Astrocyte of the spinal cord (primary cell): ENCODE measurements at regions not wholly inside any gene's neighbourhood (a gene's known extent, or its start where the extent isn't known, plus 50 kb on each side); places are given as distances from the start of the nearest gene placed in this dataset.
"Not testable (repeated sequence)": the region's sequence is repeated elsewhere in the genome, so short reads cannot be mapped to it uniquely, and the experiment has no call there.

Experiments
- DNase-seq: peaks from one replicate; pipeline ENCODE4 v3.0.0; 2011; ENCODE audit warnings: low read depth, low spot score
- H3K4me3 ChIP-seq: 2 replicates; pipeline ENCODE4 v1.5.1; 2011; ENCODE audit warnings: low read depth, mild to moderate bottlenecking, low read length, moderate library complexity
- CTCF ChIP-seq: IDR thresholded peaks from 2 replicates; pipeline ENCODE4 v1.5.1; 2012; ENCODE audit warnings: low read depth, mild to moderate bottlenecking, low read length, inconsistent platforms
- in situ Hi-C: cut with HindIII; loops from 2 replicates; pipeline ENCODE4 v1.10.0; 2017; ENCODE audit warnings: low sequenced_read_pairs

GRCh38 chr12:60210756-60211155 lies 614.9 kb downstream of the SLC16A7 start:
- H3K4me3 ChIP-seq: no peak overlapping the region
- DNase-seq: no peak
- no peak for TF ChIP-seq CTCF
- in situ Hi-C loops: no loop called here

GRCh38 chr12:60211244-60211643 lies 615.4 kb downstream of the SLC16A7 start:
- no peak for TF ChIP-seq CTCF
- in situ Hi-C loops: no loop called here
- no peak for DNase-seq
- no peak overlapping the region for H3K4me3 ChIP-seq

- in situ Hi-C loops: no loop called here
- no peak for TF ChIP-seq CTCF
These were observed 616.6 kb downstream of the SLC16A7 start for GRCh38 chr12:60212159-60213000.

GRCh38 chr12:60213272-60213671 lies 617.4 kb downstream of the SLC16A7 start:
- H3K4me3 ChIP-seq, DNase-seq, in situ Hi-C loops: not testable (repeated sequence)

More at GRCh38 chr12:60212159-60213000, 616.6 kb downstream of the SLC16A7 start:
- no peak overlapping the region for H3K4me3 ChIP-seq
- DNase-seq: no peak

GRCh38 chr12:60216226-60216625 lies 620.4 kb downstream of the SLC16A7 start:
- no peak for TF ChIP-seq CTCF
- DNase-seq: no peak

GRCh38 chr12:60223242-60223641 lies 627.4 kb downstream of the SLC16A7 start:
- no peak for DNase-seq
- H3K4me3 ChIP-seq: no peak overlapping the region
- no peak for TF ChIP-seq CTCF
- in situ Hi-C loops: no loop called here

More at GRCh38 chr12:60216226-60216625, 620.4 kb downstream of the SLC16A7 start:
- H3K4me3 ChIP-seq: no peak overlapping the region
- in situ Hi-C loops: no loop called here

- no peak for TF ChIP-seq CTCF
- in situ Hi-C loops: no loop called here
- no peak overlapping the region for H3K4me3 ChIP-seq
- DNase-seq: no peak
These were observed 629.6 kb downstream of the SLC16A7 start for GRCh38 chr12:60225216-60226000.
